ENCODE measurements at regions not wholly inside any gene's neighbourhood (a gene's known extent, or its start where the extent isn't known, plus 50 kb on each side); places are given as distances from the start of the nearest gene placed in this dataset.

DNA sequence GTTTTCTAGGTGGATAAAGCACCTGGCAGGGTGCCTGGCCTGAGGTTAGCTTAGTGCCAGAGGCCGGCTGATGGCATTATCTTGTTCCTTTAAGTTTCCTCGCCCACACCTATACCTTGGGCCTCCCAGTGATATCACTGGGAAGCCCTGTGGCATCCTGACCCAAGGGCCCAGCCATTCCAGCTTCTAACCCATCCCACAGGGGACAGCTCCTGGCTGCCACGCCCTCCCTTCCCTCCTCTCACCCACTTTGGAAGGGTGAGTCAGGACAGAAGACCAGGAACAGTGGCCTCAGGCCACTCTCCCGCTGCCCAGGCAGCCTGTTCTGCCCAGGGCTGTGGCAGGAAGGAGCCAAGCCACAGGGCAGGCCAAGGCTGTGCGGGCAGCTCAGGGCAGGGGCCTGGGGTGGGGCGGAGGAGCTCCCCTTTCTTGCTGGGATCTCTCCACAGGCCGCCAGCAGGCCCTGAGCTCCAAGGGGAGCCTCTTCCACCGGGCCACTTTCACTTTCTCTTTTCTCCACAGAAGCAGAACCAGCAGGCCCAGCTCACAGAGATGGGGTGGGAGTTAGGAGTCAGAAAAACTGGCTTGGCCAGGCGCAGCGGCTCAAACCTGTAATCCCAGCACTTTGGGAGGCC is 75.1 kb downstream of the IRF2BPL start (continued):
- TF ChIP-seq EZH2phosphoT487 (IDR thresholded peaks at IDR 0.05; ENCODE audit: borderline replicate concordance) (no peak), POLR2A (IDR thresholded peaks at IDR 0.05; ENCODE audit: borderline replicate concordance, extremely low read depth, insufficient read depth, insufficient read length) (peak; percentile 50)

DNA sequence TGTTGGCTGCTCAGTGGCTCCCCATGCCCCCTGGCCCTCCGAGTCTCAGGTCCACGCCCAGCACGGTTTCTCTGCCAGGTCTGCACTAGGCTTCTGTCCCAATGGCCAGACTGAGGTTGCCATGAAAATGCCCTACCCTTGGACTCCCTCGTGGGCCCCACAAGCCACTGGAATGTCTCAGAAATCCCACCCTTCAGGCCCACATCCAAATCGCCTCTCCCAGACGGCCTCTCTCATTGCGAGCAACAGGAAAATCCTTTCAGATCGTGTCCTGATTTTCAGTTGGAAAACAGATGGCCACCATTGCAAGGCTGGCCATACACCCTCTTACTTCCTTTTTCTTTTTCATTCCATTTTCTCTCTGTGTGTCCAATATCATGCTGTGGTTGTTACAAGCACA is 77.3 kb downstream of the IRF2BPL start:
- peak overlapping the region; percentile 38; the same call in 1 of the 2 replicates for H3K27ac ChIP-seq (ENCODE audit: low read depth, low read length)
- TF ChIP-seq YY1 (IDR thresholded peaks at IDR 0.05; ENCODE audit: extremely low read depth, insufficient replicate concordance, low read depth, low read length) (no peak), TCF7L2 (IDR thresholded peaks at IDR 0.05; ENCODE audit: borderline replicate concordance, extremely low read depth, insufficient read depth, insufficient read length) (no peak), POLR2A (IDR thresholded peaks at IDR 0.05; ENCODE audit: borderline replicate concordance, extremely low read depth, insufficient read depth, insufficient read length) (no peak), ZNF274 (IDR thresholded peaks at IDR 0.05; ENCODE audit: low read depth, low read length) (no peak), FOSL1 (IDR thresholded peaks at IDR 0.05; ENCODE audit: low read depth) (no peak), POLR2AphosphoS5 (IDR thresholded peaks at IDR 0.05; ENCODE audit: low read depth, low read length) (no peak), SRF (IDR thresholded peaks at IDR 0.05; ENCODE audit: low read depth) (no peak), RAD21 (IDR thresholded peaks at IDR 0.05; ENCODE audit: low read depth) (no peak)
- TF ChIP-seq, protein P1, sequence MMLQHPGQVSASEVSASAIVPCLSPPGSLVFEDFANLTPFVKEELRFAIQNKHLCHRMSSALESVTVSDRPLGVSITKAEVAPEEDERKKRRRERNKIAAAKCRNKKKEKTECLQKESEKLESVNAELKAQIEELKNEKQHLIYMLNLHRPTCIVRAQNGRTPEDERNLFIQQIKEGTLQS (IDR thresholded peaks at IDR 0.05), result no peak
- TF ChIP-seq, protein P2, sequence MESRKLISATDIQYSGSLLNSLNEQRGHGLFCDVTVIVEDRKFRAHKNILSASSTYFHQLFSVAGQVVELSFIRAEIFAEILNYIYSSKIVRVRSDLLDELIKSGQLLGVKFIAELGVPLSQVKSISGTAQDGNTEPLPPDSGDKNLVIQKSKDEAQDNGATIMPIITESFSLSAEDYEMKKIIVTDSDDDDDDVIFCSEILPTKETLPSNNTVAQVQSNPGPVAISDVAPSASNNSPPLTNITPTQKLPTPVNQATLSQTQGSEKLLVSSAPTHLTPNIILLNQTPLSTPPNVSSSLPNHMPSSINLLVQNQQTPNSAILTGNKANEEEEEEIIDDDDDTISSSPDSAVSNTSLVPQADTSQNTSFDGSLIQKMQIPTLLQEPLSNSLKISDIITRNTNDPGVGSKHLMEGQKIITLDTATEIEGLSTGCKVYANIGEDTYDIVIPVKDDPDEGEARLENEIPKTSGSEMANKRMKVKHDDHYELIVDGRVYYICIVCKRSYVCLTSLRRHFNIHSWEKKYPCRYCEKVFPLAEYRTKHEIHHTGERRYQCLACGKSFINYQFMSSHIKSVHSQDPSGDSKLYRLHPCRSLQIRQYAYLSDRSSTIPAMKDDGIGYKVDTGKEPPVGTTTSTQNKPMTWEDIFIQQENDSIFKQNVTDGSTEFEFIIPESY (IDR thresholded peaks at IDR 0.05; ENCODE audit: extremely low read depth, insufficient replicate concordance, low read length), result no peak
- H3K9ac ChIP-seq (ENCODE audit: low read length), result no peak overlapping the region
- POLR2A ChIA-PET, result no interaction called here
- no peaks in the 10 kb centered on the region for H4K20me1 ChIP-seq (ENCODE audit: insufficient read depth)
- ATAC-seq (no peak), DNase-seq (ENCODE audit: low read depth, low spot score) (no peak)
- intact Hi-C loops (cut with micrococcal nuclease), result no loop called here
- no peak overlapping the region for H2AFZ ChIP-seq (ENCODE audit: low read depth, low read length, poor library complexity, severe bottlenecking)
- H3K36me3 ChIP-seq (ENCODE audit: control insufficient read depth in 1 of 2, insufficient read depth in 2 of 2, low read length in 2 of 2), result no peaks in the 10 kb centered on the region
- no peak overlapping the region for H3K4me3 ChIP-seq (replicated peaks in 1 of 2; ENCODE audit: low read depth in 1 of 2, low read length in 2 of 2)
- H3K4me1 ChIP-seq (ENCODE audit: control insufficient read depth in 1 of 2, insufficient read depth in 2 of 2, low read length in 2 of 2), result peaks cover 92 to 99% of the 10 kb centered on the region in 2 experiments
- no peaks in the 10 kb centered on the region for H3K9me3 ChIP-seq (ENCODE audit: control insufficient read depth in 1 of 2, insufficient read depth in 1 of 2, low read depth in 1 of 2, low read length in 2 of 2)
- H3K27me3 ChIP-seq (ENCODE audit: insufficient read depth, low read length), result no peaks in the 10 kb centered on the region
- H3K4me2 ChIP-seq (ENCODE audit: low read length), result peak overlapping the region; percentile 35; the same call in 1 of the 2 replicates
- CTCF ChIA-PET, result no interaction called here
- H3K79me2 ChIP-seq (ENCODE audit: insufficient read depth, low read length), result no peaks in the 10 kb centered on the region
- no TSS peak for BruUV-seq (replicated peaks)
- H3K9me2 ChIP-seq (ENCODE audit: insufficient read depth), result no peaks in the 10 kb centered on the region
- RAD21 ChIA-PET (ENCODE audit: low non-redundant PET in 1 of 2, low total read pairs in 2 of 2, uncharacterized antibody in 2 of 2, unreplicated experiment in 2 of 2), result no interaction called here
